ENCODE measurements at regions not wholly inside any gene's neighbourhood (a gene's known extent, or its start where the extent isn't known, plus 50 kb on each side); places are given as distances from the start of the nearest gene placed in this dataset.

DNA sequence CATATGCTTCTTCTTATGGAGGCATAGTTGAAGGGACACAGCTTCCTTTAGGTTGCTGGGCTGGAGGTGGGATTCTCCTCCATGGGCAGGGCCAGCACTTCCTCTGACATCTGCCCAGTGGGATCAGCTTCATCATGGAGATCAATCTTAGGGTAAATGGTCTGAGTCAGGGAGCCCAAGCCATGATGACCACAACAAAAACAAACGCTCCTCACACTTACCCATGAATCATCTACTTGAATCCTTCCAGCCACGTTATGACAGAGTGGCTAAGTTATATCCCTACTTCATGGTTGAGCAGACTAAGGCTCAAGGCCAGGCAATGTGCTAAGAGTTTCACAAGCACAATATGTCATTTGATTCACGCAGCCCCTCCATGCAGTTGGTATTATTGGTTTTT lies 87.2 kb upstream of the NMNAT3 start:
- TF ChIP-seq, protein P1, sequence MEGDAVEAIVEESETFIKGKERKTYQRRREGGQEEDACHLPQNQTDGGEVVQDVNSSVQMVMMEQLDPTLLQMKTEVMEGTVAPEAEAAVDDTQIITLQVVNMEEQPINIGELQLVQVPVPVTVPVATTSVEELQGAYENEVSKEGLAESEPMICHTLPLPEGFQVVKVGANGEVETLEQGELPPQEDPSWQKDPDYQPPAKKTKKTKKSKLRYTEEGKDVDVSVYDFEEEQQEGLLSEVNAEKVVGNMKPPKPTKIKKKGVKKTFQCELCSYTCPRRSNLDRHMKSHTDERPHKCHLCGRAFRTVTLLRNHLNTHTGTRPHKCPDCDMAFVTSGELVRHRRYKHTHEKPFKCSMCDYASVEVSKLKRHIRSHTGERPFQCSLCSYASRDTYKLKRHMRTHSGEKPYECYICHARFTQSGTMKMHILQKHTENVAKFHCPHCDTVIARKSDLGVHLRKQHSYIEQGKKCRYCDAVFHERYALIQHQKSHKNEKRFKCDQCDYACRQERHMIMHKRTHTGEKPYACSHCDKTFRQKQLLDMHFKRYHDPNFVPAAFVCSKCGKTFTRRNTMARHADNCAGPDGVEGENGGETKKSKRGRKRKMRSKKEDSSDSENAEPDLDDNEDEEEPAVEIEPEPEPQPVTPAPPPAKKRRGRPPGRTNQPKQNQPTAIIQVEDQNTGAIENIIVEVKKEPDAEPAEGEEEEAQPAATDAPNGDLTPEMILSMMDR (IDR thresholded peaks at IDR 0.05; ENCODE audit: insufficient read depth, low read length, poor library complexity, severe bottlenecking), result no peak
- no peak overlapping the region for H3K4me3 ChIP-seq (ENCODE audit: low read depth, low read length)
- H3K36me3 ChIP-seq (ENCODE audit: control insufficient read depth, insufficient read depth, low read length), result no peaks in the 10 kb centered on the region
- DNase-seq (ENCODE audit: low read depth), result peak; percentile 97
- H3K27me3 ChIP-seq (ENCODE audit: control insufficient read depth, insufficient read depth, low read length), result no peaks in the 10 kb centered on the region

DNA sequence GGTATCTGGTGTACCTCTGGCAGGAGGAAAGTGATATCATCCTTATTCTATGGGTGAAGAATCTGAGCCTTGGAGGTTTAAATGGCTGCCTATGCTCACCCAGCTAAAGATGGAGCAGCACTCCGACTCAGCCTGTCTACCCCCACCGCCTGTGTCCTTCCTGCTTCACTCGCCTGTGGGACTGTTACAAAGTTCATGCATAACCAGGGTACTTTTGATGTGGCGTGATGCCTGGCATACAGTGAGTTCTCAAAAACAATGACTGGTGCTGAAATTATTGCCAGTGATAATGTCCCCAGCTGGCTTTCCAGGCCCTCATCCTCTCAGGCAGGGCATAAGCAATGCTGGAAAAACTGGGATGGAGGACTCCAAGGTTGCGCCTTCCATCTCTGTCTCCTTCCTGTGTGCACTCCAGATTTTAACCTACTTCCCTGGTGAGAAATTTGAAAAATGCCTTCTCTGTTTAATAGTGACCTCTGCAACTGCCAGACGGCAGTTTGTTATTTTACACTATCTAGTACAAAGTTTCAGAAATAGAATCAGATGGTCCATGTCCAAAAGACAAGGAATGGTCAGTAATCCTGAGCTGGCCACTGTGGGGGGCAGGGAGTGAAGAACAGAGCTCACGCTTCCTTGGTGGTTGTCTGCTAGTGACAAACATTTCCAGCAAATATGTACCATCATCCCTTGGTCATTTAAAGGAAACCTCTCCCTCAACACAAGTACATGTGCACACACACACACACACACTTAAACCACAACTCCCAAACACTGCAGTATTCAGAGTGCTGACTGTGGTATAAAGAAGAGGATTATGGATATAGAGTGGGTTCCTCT lies 86.5 kb upstream of the NMNAT3 start:
- Histone ChIP-seq H3K4me3 (ENCODE audit: low read depth, low read length) (no peak overlapping the region), H3K36me3 (ENCODE audit: control insufficient read depth, insufficient read depth, low read length) (no peaks in the 10 kb centered on the region), H3K27me3 (ENCODE audit: control insufficient read depth, insufficient read depth, low read length) (no peaks in the 10 kb centered on the region)
- TF ChIP-seq, protein P1 (IDR thresholded peaks at IDR 0.05; ENCODE audit: insufficient read depth, low read length, poor library complexity, severe bottlenecking), result no peak
- no peak for DNase-seq (ENCODE audit: low read depth)

DNA sequence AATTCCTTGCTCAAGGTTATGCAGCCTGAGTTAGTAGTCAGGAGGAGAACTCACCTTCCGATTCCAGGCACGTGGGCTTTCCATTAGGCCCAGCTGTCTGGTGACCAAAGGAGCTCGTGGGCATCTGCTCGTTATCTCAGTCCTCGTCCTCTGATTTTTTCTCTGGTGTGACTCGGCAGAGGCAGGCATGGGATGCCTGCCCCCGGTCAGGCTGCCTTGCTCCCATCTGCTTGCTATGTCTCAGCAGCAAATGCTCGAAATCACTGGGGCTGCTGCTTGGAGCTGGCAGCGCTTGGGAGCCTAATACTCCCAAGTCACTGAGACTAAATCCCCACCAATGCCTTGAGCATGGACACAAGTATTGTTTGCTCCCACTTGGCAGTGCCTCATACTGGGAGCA lies 84.5 kb upstream of the NMNAT3 start:
- TF ChIP-seq, protein P1 (IDR thresholded peaks at IDR 0.05; ENCODE audit: insufficient read depth, low read length, poor library complexity, severe bottlenecking), result no peak
- DNase-seq (ENCODE audit: low read depth), result no peak
- Histone ChIP-seq H3K4me3 (ENCODE audit: low read depth, low read length) (no peak overlapping the region), H3K27me3 (ENCODE audit: control insufficient read depth, insufficient read depth, low read length) (no peaks in the 10 kb centered on the region), H3K36me3 (ENCODE audit: control insufficient read depth, insufficient read depth, low read length) (no peaks in the 10 kb centered on the region)

DNA sequence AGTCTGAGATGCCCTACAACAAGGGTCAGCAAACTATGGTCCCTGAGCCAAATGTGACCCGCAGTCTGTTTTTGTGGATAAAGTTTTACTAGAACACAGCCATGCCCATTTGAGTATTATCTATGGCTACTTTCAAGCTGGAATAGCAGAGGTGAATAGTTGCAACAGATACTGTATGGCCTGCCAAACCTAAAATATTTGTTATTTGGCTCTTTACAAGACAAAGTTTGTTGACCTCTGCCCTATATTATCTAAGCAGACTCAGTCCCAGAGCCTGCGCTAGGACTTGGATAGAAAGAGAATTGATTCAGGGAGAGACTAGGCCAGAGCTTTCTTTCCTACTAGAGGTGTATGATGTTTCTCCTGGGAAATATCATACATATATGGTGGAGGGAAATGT lies 81.7 kb upstream of the NMNAT3 start:
- DNase-seq (ENCODE audit: low read depth), result no peak
- Histone ChIP-seq H3K27me3 (ENCODE audit: control insufficient read depth, insufficient read depth, low read length) (no peaks in the 10 kb centered on the region), H3K4me3 (ENCODE audit: low read depth, low read length) (no peak overlapping the region), H3K36me3 (ENCODE audit: control insufficient read depth, insufficient read depth, low read length) (no peaks in the 10 kb centered on the region)
- TF ChIP-seq, protein P1 (IDR thresholded peaks at IDR 0.05; ENCODE audit: insufficient read depth, low read length, poor library complexity, severe bottlenecking), result no peak

DNA sequence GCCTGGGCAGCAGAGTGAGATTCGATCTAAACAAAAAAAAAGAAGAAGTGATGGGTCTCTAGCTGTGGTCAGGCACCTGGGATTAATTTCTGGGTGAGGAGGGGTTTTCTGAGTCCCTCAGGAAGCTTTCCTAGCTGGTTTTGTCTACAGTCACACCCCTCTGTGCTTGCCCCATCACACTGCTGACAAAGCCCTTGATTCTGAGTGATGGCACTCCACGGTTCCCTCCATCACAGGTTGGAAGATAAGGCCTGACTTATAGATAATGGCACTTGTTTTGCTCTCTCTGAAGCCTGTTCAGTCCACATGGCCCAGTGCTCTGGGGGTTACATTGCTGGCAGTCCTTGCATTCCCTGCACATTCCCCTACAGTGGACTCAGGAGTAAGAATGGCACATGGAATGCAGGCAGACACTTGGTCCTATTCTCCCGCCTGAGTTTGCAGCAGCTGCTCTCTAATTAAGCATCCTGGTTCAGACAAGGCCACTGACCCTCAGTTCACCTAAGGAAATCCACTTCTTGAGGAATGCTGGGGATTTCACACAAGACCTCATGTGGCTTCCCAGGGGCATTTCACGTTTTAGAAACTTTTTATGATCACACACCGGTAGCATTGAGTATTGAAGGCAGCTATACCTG lies 81.0 kb upstream of the NMNAT3 start:
- TF ChIP-seq, protein P1 (IDR thresholded peaks at IDR 0.05; ENCODE audit: insufficient read depth, low read length, poor library complexity, severe bottlenecking), result no peak
- peak; percentile 82 for DNase-seq (ENCODE audit: low read depth)
- Histone ChIP-seq H3K36me3 (ENCODE audit: control insufficient read depth, insufficient read depth, low read length) (no peaks in the 10 kb centered on the region), H3K4me3 (ENCODE audit: low read depth, low read length) (no peak overlapping the region), H3K27me3 (ENCODE audit: control insufficient read depth, insufficient read depth, low read length) (no peaks in the 10 kb centered on the region)
